AG09319 (cell line): ENCODE measurements at regions not wholly inside any gene's neighbourhood (a gene's known extent, or its start where the extent isn't known, plus 50 kb on each side); places are given as distances from the start of the nearest gene placed in this dataset.
"Not testable (repeated sequence)": the region's sequence is repeated elsewhere in the genome, so short reads cannot be mapped to it uniquely, and the experiment has no call there.

ENCODE experiments used
- DNase-seq: peaks from one replicate; pipeline ENCODE4 v3.0.0-alpha.2; 2010; ENCODE audit warnings: low read depth; ENCODE audit errors: extremely low read depth
- TF ChIP-seq, protein P1 (sequence below): IDR thresholded peaks from 2 replicates; pipeline ENCODE4 v1.5.1; 2011; ENCODE audit warnings: low read depth, mild to moderate bottlenecking, inconsistent platforms, low read length, moderate library complexity

DNA sequence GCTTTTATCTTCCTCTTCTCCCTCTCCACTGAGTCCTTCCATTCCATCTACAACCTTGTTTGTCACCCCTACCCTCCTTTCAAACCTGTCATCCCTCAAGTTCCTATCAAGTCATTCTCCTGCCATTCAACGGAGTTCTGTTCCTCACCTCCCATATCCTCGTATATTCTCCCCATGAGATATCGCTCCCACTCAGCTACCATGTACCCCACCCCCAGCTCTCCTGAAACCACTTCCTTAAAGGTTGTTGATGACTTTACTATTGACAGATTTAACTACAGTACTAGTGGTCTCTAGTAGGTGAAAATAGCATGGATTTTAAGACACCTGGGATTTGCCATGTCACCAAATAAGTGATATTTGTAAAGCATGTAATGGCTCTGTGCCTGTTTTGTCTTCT lies 107.4 kb upstream of the BARHL2 start:
- DNase-seq: no peak

DNA sequence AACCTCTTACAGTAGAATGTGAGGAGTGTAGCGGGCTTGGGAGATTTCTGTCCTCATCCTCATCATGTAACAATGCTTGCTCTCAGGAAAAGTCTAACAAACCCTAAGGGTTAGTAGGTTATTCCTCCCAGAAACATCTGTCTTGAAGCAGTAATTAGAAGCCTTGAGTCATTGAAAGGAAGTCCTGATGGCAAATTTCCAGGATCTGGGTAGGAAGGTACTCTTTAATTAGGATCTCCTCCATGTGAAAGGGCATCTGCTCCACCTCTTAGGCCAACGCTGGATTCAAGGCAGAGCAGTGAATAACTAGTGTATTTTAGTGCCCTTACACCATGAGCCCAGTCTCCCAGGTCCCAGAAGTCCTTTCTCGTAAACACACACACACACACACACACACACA lies 106.6 kb upstream of the BARHL2 start:
- DNase-seq: no peak

More for the DNA sequence above, 107.4 kb upstream of the BARHL2 start:
- TF ChIP-seq, protein P1, sequence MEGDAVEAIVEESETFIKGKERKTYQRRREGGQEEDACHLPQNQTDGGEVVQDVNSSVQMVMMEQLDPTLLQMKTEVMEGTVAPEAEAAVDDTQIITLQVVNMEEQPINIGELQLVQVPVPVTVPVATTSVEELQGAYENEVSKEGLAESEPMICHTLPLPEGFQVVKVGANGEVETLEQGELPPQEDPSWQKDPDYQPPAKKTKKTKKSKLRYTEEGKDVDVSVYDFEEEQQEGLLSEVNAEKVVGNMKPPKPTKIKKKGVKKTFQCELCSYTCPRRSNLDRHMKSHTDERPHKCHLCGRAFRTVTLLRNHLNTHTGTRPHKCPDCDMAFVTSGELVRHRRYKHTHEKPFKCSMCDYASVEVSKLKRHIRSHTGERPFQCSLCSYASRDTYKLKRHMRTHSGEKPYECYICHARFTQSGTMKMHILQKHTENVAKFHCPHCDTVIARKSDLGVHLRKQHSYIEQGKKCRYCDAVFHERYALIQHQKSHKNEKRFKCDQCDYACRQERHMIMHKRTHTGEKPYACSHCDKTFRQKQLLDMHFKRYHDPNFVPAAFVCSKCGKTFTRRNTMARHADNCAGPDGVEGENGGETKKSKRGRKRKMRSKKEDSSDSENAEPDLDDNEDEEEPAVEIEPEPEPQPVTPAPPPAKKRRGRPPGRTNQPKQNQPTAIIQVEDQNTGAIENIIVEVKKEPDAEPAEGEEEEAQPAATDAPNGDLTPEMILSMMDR: no peak

DNA sequence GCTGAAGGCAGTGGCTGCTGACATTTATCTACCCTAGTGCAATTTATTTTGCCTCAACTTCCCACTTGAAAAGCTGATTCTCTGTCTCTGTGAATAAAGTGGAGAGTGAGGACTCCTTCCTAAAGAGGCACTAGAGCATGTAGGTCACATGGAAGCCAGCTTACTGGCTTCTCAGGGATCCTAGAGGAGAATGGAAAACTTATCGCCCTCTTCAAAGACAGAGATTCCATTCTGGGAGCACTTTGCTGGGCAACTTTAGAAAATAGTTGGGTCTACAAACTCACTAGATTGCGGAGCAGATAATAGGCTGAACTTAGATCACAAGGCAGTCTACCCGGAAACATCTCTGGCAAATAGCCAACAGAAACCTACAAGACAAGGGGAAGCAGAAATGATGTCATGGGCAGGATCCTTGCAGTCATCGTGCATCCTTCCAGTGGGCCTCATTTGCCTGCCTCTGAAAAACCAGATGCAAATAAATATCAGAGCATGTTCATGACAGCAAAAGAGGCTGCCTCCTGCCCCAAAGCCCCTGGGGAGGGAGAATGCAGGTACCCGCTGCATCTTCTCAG lies 104.8 kb upstream of the BARHL2 start:
- no peak for DNase-seq
- TF ChIP-seq, protein P1: no peak

More for the DNA sequence above, 106.6 kb upstream of the BARHL2 start:
- TF ChIP-seq, protein P1: no peak

DNA sequence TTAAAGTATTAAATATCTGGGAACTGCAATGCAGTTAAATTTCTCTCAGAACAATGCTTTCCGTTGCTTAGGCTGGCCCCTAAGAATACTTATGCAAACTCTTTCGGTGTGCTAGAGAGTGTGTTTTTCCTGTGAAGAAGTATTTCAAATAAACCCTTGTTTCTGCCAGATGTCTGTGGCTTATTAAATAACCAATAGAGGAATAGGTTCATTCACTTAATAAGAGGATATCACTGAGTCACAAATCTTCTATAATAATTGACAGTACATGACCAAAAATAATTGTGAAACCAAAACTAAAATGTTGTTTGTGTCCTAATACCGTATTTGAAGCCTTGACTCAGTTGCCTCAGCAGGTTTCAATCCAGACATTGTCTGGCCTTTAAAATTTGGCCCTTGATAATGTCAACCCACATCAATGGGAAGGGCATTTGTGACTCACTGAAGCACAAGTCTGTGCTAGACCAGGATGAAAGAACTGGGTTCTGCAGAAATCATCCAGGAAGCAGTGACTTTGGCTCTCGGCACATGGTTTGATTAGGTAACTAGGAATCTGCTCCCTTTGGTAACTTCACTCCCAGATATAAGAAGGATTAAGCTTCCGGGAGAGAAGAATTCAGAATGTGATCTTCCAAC lies 104.2 kb upstream of the BARHL2 start:
- no peak for DNase-seq
- TF ChIP-seq, protein P1: no peak

DNA sequence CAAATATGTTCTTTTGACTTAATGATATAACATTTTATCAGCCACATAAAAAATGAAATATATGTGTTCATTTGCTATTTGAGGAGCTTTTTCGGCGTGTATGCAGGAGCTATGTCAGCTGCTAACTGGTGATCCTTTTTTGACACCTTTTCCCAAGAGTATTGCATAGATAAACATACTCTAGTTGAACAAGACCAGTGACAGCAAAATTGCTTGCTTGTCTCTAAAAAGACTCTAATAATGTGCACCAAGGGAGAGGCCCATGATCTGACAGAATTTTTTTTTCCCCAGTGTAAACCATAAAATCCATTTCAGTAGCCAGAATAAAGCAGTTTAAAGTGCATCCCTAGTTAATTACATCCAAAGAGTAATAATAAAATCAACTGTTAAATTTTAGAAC lies 103.6 kb upstream of the BARHL2 start:
- DNase-seq: no peak
- TF ChIP-seq, protein P1: no peak

DNA sequence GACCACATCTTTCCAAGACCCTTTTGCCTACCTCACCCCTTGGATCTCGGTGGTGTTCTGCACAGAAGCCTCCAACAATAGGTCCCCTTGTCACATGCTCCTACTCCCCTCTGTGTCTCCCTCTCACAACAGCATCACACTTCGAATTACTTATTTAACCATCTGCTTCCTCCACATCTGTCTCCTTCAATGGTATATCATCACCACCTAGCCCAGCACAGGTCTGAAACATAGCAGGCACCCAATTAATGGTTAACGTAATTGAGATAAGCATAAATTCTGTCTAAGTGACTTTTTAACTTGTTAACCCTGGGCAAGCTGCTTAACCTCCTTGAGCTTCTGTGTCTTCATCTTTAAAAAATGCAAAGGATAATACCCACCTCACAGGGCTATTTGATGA lies 100.3 kb upstream of the BARHL2 start:
- TF ChIP-seq, protein P1: no peak
- DNase-seq: no peak

DNA sequence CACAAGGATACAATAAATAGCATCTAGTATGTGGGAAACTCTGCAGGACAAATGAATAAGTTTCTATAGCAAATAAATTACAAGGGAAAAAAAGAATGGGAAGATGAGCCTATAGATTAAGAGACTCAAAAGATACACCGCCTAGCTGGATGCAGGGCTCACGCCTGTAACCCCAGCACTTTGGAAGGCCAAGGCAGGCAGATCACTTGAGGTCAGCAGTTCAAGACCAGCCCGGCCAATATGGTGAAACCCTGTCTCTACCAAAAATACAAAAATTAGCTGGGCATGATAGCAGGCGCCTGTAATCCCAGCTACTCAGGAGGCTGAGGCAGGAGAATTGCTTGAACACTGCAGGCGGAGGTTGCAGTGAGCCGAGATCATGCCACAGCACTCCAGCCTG lies 95.1 kb upstream of the BARHL2 start:
- not testable (repeated sequence) for DNase-seq

DNA sequence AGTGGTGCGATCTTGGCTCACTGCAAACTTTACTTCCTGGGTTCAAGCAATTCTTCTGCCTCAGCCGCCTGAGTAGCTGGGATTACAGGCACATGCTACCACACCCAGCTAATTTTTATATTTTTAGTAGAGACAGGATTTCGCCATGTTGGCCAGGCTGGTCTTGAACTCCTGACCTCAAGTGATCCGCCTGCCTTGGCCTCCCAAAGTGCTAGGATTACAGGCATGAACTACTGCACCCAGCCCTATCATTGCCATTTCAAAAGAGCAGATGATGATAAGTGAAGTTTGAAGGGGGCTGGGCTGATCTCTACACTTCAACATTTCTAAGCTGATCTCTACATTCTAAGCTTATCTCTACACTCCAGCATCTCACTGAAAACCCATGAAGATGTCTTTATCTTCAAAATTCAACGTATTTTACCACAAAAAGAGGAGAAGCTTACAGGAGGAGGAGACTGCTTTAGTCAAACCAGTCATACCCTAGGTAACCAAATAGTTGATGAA lies 94.4 kb upstream of the BARHL2 start:
- not testable (repeated sequence) for DNase-seq
